ENCODE measurements at regions not wholly inside any gene's neighbourhood (a gene's known extent, or its start where the extent isn't known, plus 50 kb on each side); places are given as distances from the start of the nearest gene placed in this dataset.

GRCh38 chr15:86001200-86001599 lies 78.5 kb upstream of the AGBL1 start:
- Mint-ChIP-seq H3K4me3 (no peak overlapping the region), H3K27me3 (peaks cover 5% of the 10 kb centered on the region), H3K36me3 (no peaks in the 10 kb centered on the region), H3K27ac (no peak overlapping the region), H3K9me3 (ENCODE audit: low read depth) (no peaks in the 10 kb centered on the region), H3K4me1 (ENCODE audit: low read depth) (no peaks in the 10 kb centered on the region)

GRCh38 chr15:86002444-86002843 lies 77.2 kb upstream of the AGBL1 start:
- no peak overlapping the region for H3K27ac Mint-ChIP-seq
- H3K36me3 Mint-ChIP-seq, result no peaks in the 10 kb centered on the region
- no peaks in the 10 kb centered on the region for H3K9me3 Mint-ChIP-seq (ENCODE audit: low read depth)
- no peak overlapping the region for H3K4me3 Mint-ChIP-seq
- no peaks in the 10 kb centered on the region for H3K4me1 Mint-ChIP-seq (ENCODE audit: low read depth)
- peaks cover 5% of the 10 kb centered on the region for H3K27me3 Mint-ChIP-seq

GRCh38 chr15:86004061-86004460 lies 75.6 kb upstream of the AGBL1 start:
- peaks cover 5% of the 10 kb centered on the region for H3K27me3 Mint-ChIP-seq
- no peaks in the 10 kb centered on the region for H3K4me1 Mint-ChIP-seq (ENCODE audit: low read depth)
- H3K27ac Mint-ChIP-seq, result no peak overlapping the region
- no peaks in the 10 kb centered on the region for H3K36me3 Mint-ChIP-seq
- no peaks in the 10 kb centered on the region for H3K9me3 Mint-ChIP-seq (ENCODE audit: low read depth)
- H3K4me3 Mint-ChIP-seq, result no peak overlapping the region

- H3K27me3 Mint-ChIP-seq, result peaks cover 5% of the 10 kb centered on the region
- no peak overlapping the region for H3K4me3 Mint-ChIP-seq
- no peaks in the 10 kb centered on the region for H3K4me1 Mint-ChIP-seq (ENCODE audit: low read depth)
- H3K9me3 Mint-ChIP-seq (ENCODE audit: low read depth), result no peaks in the 10 kb centered on the region
- no peak overlapping the region for H3K27ac Mint-ChIP-seq
- H3K36me3 Mint-ChIP-seq, result no peaks in the 10 kb centered on the region
Measured at GRCh38 chr15:86006546-86006945, 73.1 kb upstream of the AGBL1 start.

- Mint-ChIP-seq H3K27me3 (peaks cover 1% of the 10 kb centered on the region), H3K4me1 (ENCODE audit: low read depth) (no peaks in the 10 kb centered on the region), H3K9me3 (ENCODE audit: low read depth) (no peaks in the 10 kb centered on the region), H3K36me3 (no peaks in the 10 kb centered on the region), H3K4me3 (no peak overlapping the region), H3K27ac (no peak overlapping the region)
Measured at GRCh38 chr15:86009727-86010126, 69.9 kb upstream of the AGBL1 start.

GRCh38 chr15:86010398-86010797 lies 69.3 kb upstream of the AGBL1 start:
- H3K4me1 Mint-ChIP-seq (ENCODE audit: low read depth), result no peaks in the 10 kb centered on the region
- H3K4me3 Mint-ChIP-seq, result no peak overlapping the region
- no peaks in the 10 kb centered on the region for H3K9me3 Mint-ChIP-seq (ENCODE audit: low read depth)
- no peaks in the 10 kb centered on the region for H3K36me3 Mint-ChIP-seq
- H3K27ac Mint-ChIP-seq, result no peak overlapping the region
- H3K27me3 Mint-ChIP-seq, result peaks cover 3% of the 10 kb centered on the region

GRCh38 chr15:86010891-86011290 lies 68.8 kb upstream of the AGBL1 start:
- no peak overlapping the region for H3K27ac Mint-ChIP-seq
- H3K4me3 Mint-ChIP-seq, result no peak overlapping the region
- H3K27me3 Mint-ChIP-seq, result peaks cover 3% of the 10 kb centered on the region
- no peaks in the 10 kb centered on the region for H3K4me1 Mint-ChIP-seq (ENCODE audit: low read depth)
- H3K36me3 Mint-ChIP-seq, result no peaks in the 10 kb centered on the region
- H3K9me3 Mint-ChIP-seq (ENCODE audit: low read depth), result no peaks in the 10 kb centered on the region

GRCh38 chr15:86014016-86014415 lies 65.7 kb upstream of the AGBL1 start:
- Mint-ChIP-seq H3K9me3 (ENCODE audit: low read depth) (no peaks in the 10 kb centered on the region), H3K36me3 (no peaks in the 10 kb centered on the region), H3K4me3 (no peak overlapping the region), H3K27me3 (peaks cover 10% of the 10 kb centered on the region), H3K27ac (no peak overlapping the region), H3K4me1 (ENCODE audit: low read depth) (no peaks in the 10 kb centered on the region)

GRCh38 chr15:86016750-86017149 lies 62.9 kb upstream of the AGBL1 start:
- H3K4me1 Mint-ChIP-seq (ENCODE audit: low read depth), result no peaks in the 10 kb centered on the region
- H3K27me3 Mint-ChIP-seq, result peaks cover 12% of the 10 kb centered on the region
- no peak overlapping the region for H3K4me3 Mint-ChIP-seq
- no peaks in the 10 kb centered on the region for H3K36me3 Mint-ChIP-seq
- H3K27ac Mint-ChIP-seq, result no peak overlapping the region
- no peaks in the 10 kb centered on the region for H3K9me3 Mint-ChIP-seq (ENCODE audit: low read depth)

GRCh38 chr15:86018679-86019078 lies 61.0 kb upstream of the AGBL1 start:
- Mint-ChIP-seq H3K4me1 (ENCODE audit: low read depth) (no peaks in the 10 kb centered on the region), H3K27me3 (peaks cover 16% of the 10 kb centered on the region), H3K36me3 (no peaks in the 10 kb centered on the region), H3K9me3 (ENCODE audit: low read depth) (no peaks in the 10 kb centered on the region), H3K27ac (no peak overlapping the region), H3K4me3 (no peak overlapping the region)

GRCh38 chr15:86021281-86022264 lies 58.1 kb upstream of the AGBL1 start:
- Mint-ChIP-seq H3K27me3 (peaks cover 14% of the 10 kb centered on the region), H3K9me3 (ENCODE audit: low read depth) (no peaks in the 10 kb centered on the region), H3K4me3 (no peak overlapping the region), H3K4me1 (ENCODE audit: low read depth) (no peaks in the 10 kb centered on the region), H3K27ac (no peak overlapping the region), H3K36me3 (no peaks in the 10 kb centered on the region)

GRCh38 chr15:86028961-86029360 lies 50.7 kb upstream of the AGBL1 start:
- Mint-ChIP-seq H3K4me1 (ENCODE audit: low read depth) (no peaks in the 10 kb centered on the region), H3K4me3 (no peak overlapping the region), H3K9me3 (ENCODE audit: low read depth) (no peaks in the 10 kb centered on the region), H3K27me3 (peaks cover 4% of the 10 kb centered on the region), H3K27ac (no peak overlapping the region), H3K36me3 (no peaks in the 10 kb centered on the region)
